ENCODE measurements at regions not wholly inside any gene's neighbourhood (a gene's known extent, or its start where the extent isn't known, plus 50 kb on each side); places are given as distances from the start of the nearest gene placed in this dataset.

DNA sequence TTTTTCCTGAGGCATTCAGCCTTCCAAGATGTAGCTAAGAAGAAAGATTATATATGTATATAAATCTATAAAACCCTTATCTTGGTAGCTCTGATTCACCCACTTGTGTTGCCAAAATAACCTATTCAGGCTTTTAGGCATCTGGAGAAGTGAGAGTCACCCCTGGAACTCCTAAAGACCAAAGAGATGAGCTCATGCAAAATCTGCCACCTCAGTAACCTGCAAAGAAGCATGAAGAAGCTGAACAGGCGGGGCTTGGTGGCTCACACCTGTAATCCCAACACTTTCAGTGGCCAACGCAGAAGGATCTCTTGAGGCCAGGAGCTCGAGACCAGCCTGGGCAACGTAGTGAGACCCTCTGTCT is 393.7 kb downstream of the FOXO1 start:
- no peak overlapping the region for H3K4me3 ChIP-seq (ENCODE audit: low read depth, low read length)

DNA sequence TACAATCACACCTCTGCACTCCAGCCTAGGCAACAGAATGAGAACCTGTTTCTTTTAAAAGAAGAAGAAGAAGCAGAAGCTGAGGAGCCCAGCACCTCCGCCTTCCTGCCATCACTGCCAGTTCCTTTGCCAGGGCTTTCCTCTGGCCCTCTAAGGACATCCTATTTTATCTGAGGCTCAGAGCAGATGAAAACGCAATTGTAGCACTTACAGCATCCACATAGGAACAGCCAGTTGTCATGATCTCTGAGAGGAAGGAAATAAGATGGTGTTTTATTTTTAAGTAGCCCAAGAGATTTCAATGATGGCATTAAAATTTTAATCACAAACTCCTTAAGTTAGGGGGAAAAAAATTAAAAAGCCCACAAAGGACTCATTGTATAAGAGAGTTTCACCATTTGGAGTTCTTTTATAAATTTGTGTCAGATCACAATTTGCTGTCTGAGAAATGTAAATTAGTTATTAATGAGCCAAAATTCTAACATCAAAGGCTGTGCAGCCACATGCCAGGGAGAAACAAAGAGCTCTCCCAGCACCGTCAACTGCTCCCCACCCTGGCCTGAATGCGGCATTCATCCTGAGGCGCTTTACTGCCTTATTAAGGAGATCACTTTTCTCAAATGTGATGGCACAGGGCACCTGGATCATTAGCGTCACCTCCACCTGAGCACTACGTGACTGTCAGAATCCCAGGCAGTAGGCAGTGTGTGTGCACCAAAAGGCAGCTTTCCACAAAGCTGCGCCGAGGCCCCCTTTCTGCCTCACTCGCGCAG is 393.0 kb downstream of the FOXO1 start:
- no peak overlapping the region for H3K4me3 ChIP-seq (ENCODE audit: low read depth, low read length)

DNA sequence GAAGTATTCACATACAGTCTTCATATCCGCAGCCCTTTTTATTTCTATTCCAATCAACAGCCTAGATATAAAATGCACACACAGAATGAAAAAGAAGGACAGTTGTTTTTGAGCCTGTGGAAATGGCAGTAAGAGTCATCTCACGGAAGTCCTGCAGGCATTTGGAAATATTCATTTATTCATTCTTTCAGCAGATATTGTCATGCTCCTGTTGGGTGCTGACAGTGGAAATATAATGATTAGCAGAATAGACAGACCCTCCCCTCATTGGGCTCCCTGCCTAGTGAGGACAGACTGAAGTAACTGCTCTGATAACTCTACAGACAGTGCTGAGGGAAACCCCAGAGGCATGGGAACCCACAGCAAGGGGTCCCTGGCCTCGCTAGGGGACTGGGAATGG is 392.3 kb downstream of the FOXO1 start:
- H3K4me3 ChIP-seq (ENCODE audit: low read depth, low read length), result no peak overlapping the region

DNA sequence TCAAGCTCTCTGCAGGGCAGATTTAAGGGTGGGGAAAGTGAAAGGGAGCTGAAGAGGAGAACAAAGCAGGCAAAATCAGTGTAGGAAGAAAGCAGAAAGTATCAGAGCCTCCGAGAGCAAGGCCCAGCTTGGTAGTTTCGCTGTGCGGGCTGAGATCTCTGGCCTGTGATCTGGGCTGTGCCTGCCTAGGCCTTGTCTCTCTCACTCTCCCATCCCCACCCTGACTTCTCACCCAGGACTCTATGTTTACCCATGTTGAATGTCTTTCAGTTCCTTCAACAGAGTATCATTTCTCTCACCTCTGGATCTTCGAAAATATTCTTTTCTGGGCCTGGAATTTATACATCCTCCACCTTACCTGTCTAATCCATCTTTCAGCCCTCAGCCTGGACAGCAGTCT is 391.3 kb downstream of the FOXO1 start:
- no peak overlapping the region for H3K4me3 ChIP-seq (ENCODE audit: low read depth, low read length)

DNA sequence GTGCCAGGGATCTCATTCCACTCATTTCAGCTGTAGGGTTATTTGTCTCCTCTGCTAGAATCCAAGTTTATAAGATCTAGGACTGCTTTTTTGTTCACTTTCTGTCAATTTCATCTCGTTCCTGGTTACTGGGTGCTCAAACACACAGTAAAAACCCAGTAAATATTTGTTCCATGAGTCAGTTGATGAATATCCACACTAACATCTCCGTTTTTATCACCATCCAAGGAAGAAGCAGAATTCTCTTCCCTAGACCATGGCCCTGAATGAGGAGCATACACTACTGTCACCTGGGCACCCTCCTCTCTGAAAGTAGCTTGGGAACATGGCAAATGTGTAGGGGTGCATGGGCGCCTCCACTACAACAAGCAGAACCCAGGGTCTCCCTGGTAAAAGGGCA is 390.8 kb downstream of the FOXO1 start:
- no peak overlapping the region for H3K4me3 ChIP-seq (ENCODE audit: low read depth, low read length)

DNA sequence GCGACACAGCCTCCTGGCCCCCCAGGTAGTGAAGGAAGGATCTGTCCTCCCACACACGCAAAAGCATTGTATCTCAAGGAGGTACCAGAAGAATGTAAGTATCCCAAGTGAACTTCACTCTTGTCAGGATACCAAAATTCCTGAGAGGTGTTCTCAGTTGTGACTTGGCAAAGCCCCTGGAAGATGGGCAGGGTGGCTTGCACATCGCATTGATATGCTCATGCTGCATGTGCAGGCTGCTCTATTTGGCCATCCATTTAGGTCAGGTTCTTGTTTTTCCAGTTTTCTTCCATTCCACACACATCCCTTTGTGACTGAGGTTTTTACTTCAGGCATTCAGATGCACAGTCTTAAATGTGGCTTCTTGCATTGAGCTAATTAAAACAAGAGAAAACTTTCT is 382.8 kb downstream of the FOXO1 start:
- no peak overlapping the region for H3K4me3 ChIP-seq (ENCODE audit: low read depth, low read length)

DNA sequence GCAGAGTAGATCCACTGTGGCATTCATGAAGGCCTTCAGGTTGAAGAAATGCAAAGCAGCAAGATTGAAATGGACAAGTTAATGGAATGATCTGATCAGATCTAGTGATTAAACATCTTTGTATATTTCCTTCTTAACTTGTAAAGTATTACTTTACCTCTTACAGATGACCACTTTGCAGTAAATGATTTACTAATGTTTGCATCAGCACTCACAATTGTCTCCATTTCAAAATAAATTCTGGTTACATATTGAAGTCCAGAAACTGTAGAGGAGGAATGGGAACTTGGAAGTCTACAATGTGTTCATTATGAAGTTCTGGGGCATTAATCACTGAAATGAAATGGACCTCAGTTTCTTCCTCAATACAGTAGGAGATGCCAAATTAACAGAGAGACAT is 380.8 kb downstream of the FOXO1 start:
- H3K4me3 ChIP-seq (ENCODE audit: low read depth, low read length), result no peak overlapping the region

DNA sequence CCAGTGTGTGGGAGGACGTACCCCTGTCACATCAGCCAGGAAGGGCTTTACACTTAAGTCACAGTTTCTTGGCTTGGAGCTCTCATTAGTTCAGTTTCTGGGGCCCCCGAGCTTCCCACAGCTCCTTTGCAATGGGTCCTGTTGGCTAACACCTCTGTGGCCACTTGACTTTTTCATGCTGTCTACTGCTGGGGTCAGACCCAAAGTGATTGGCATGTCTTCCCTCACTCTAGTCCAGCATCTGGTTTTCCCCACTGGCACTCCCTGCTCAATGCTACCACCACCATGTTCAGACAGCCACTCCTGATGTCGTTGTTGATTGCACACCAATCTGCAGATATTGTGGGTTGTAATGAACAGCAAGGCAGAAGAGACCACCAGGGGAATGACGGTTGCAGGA is 379.0 kb downstream of the FOXO1 start:
- H3K4me3 ChIP-seq (ENCODE audit: low read depth, low read length), result no peak overlapping the region

DNA sequence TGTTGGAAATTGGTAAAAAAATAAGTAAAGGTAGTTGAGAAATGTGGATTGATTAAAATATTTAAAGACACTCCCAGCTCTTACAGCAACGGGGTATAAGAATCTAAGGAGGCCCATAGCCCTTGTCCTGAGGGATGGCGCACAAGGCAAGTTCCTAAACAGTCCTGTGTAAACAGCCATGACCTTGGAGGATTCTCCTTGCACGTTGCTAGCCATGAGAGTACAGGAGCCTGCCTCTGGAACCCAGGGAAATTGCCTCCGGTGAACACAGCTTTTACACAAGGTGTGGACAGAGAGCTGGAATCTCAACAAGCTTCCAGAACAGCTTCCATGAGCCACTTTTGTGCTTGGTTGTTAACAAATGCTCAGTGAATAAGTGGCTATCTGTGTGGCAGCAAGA is 378.2 kb downstream of the FOXO1 start:
- no peak overlapping the region for H3K4me3 ChIP-seq (ENCODE audit: low read depth, low read length)

DNA sequence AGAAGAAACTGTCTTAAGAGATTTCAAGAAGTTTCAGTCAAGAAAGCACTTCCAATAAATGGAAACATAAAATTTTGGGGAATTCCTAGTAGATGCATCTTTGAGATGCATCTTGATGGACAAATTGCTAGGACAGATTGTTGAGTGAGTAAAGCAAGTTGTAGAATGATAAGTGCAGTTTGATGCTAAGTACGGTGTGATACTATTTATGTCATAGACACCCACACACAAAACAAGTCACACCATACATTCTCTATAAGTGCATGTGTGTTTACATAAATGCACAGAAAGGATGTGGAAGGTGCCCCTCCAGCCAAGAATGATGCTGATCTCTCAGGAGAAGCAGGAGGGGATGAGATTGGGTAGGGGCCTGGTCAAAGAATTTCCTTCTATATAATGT is 375.7 kb downstream of the FOXO1 start:
- H3K4me3 ChIP-seq (ENCODE audit: low read depth, low read length), result no peak overlapping the region

DNA sequence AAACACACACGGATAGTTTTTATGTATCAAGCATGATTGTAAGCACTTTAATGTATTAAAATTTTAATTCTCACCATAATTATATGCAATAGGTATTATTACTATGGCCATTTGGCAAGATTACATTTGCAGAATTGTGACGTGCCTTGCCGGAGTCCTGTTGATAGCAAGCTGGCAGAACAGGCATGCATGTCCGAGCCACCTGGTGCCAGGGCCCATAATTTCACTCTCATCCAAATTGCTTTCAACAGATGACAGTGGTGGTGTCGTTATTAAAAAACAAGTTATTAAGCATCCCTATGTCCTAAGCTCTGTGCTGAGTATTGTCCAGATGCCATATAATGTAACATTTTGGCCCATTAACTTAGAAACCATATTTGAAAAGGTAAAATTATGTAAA is 374.3 kb downstream of the FOXO1 start:
- no peak overlapping the region for H3K4me3 ChIP-seq (ENCODE audit: low read depth, low read length)

DNA sequence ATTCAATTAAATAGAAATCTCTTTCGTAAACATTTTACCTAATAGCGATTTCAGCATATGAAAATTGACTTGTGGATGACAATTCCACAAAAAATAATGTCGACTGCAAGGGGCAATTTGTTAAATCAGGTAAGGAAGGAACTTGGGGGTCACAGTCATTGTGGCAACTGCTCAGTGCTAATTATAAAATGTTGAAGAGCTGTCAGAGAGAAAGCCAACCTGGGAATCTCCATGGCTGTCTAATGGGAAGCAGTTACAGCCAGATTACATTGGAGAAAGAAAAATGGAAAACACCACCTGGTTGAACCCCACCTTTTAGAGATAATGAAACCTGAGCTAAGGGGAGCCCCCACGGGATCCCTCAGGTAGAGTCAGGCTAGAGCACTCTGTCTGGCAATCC is 373.9 kb downstream of the FOXO1 start:
- H3K4me3 ChIP-seq (ENCODE audit: low read depth, low read length), result no peak overlapping the region

DNA sequence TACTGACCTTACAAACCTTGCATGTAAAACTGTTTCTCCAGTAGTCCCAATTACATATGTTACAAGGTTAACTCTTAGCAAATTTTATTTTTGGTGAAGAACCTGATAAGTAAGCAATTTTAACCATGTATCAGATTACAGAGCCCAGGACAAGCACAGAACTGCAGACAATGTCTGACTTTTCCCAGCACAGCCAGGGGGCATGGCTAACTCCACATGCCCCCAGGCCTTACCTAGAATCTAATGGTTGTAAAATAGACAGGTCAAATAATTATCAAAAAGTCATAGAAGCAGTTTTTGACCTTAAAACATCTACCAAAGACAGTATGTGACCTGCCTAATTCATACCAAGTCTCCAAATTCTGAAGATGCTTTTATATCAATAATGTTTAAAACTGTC is 364.1 kb downstream of the FOXO1 start:
- no peak overlapping the region for H3K4me3 ChIP-seq (ENCODE audit: low read depth, low read length)

DNA sequence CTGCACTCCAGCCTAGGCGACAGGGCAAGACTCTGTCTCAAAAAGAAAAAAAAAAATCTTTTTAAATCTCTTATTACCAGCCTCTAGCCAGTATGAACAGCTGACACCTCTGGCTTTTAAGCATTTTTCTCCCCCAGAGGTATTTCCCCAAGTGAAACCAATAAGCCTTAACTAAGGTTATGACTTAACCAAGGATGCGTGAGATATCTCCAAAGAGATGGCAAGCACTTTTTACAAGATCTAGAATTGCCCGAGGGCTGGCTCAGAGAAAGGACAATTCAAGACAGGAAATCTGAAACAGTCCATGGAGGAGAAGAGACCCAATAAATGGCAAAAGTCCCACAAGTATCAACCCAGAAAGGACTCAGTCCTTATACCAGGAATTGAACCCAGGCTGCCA is 362.1 kb downstream of the FOXO1 start:
- no peak overlapping the region for H3K4me3 ChIP-seq (ENCODE audit: low read depth, low read length)

DNA sequence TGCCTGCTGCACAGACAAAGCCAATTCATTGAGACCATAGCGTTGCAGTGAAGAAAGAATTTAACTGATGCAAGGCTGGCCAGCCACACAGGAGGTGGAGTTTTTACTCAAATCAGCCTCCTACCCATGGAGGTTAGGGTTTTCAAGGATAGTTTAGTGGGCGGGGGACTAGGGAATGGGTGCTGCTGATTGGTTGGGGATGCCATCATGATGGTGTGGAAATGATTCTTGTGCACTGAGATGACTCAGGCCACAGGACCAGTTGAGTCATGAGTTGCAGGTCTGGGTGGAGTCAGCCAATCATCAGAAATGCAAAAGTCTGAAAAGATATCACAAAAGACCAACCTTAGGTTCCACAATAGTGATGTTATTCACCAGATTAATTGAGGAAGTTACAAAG is 359.6 kb downstream of the FOXO1 start:
- H3K4me3 ChIP-seq (ENCODE audit: low read depth, low read length), result no peak overlapping the region

DNA sequence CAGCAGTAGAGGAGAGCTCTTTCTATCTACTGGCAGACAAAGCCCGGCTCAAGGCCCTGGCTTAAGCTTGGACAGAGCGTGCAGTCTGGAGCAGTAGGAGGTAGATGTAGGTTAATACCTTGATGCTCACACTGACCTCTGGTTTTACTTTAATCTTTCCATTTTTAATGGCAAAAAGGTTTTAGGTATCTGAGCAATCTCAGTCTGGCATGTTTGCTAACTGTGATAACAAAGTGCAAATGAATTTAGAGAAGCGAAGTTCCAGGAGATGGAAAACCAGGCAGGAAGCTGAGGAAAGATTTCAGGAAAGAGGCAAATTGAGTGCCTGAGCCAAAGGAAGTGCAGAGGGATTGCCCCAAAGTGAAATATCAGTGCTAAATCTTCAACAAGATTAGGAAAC is 356.6 kb downstream of the FOXO1 start:
- no peak overlapping the region for H3K4me3 ChIP-seq (ENCODE audit: low read depth, low read length)

DNA sequence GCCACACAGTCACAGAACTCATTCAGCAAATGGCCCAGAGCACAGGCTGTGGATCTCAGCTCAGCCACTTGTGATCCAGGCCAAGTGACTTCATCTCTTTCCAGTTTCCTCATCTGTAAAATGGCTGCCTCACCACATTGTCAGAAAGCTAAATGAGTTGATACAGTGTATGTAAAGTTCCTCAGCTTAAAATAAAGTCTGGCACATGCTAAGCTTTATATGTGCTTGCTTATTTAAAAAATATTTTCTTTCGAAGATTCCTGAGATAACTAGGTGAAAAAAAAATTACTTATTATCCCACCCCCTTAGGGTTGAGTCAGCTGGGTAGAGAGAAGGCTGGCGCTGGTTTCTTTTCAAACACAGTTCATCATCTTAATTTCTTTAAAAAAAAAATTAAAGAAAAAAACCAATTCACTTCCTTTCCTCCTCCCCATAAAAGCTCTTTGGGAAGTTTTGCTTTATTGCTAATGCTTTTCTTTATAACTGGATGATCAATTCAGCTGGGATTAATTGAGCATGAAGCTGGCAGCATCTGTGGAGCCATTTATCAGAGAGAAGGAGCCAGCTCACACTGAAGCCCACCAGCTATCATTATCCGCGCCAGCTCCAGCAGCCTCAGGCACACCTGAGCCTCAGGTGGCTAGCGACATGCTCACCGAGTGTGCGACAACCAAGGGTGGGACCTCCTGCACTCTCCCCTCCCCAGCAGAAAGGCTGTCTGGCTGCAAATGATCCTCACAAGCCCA is 354.9 kb downstream of the FOXO1 start:
- no peak overlapping the region for H3K4me3 ChIP-seq (ENCODE audit: low read depth, low read length)

DNA sequence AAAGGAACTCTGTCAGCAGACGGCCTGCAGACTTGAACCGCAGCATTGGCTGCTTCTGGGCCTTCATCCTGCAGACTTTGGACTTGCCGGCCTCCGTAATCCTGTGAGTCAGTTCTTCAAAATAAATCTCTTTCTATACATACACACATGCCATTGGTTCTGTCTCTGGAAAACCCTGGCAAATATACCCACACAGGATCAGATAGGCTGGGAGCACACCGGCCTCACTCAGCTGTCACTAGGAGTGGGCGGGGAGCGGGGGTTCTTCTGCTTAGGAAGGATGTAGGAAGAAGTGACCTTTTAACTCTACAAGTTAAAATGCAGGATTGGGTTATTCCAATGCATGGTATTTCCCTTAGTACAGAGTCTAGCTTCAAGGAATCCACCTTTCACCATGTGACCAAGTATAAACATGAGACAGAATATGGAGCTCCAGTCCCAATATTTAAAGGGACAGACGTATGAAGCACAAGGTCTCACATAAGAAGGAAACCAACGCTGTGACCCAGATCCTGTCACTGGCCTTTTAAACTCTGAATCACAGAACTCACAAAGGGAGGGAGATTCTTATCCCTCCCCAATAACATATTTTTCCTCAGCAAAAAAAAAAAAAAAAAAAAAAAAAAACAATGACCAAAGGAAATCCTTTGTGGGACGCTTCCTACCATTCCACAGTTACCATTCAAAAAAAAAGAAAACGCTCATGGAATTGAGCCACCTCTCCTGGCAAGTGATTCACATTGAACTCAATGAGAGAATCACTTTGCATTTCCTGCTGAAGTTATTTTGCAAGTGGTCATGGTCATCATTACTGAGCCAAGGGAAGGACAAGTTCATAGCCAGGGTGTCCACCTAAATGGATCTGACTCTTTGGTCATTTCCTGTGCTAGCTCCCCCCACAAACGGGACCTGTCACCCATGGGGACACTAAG is 352.9 kb downstream of the FOXO1 start:
- H3K4me3 ChIP-seq (ENCODE audit: low read depth, low read length), result no peak overlapping the region

DNA sequence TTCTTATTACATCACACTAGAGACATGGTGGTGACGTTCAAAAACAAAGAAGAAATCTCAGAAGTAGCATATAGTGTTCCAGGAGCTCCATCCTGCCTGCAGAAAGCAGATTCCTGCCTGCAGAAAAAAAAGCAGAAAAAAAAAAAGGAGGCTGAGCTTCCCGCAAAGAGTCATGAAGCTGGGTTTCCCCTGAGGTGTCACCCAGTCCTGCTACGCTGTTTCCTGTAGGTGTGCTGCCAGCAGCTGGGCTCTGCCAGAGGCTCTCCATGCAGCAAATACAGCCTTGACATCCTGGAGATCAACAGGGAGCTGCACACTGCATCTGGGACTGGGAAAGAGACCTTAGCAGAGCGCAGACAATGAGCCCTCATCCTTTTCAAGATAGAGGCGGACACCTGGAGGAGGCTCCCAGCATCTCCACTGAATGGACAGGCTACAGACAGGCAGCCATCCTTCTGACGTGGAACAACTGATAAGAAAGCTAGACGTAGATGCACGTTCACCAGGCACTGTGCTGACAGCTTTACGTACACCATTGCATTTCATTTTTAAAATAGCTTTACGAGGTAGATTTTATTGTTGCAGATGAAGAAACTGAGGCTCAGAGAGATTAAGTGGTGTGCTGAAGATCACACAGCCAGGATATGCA is 350.9 kb downstream of the FOXO1 start:
- no peak overlapping the region for H3K4me3 ChIP-seq (ENCODE audit: low read depth, low read length)

DNA sequence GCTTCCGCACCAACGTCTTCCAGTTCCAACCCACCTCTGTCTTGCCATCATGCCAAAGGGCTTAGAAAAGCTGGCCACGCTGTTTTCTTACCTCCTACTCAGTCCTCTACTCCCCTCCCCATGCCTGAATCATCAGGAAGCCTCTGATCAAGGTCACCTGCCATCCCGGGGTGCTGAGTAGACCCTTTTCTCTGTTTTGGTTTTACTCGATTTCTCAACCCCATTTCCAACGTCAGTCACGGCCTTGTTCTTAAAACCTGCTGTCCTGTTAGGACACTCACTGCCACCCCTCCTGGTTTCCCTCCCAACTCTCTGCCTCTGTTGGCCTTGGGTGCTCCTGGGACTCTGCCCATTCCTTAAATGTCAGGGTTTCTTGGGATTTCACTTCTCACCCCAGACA is 350.1 kb downstream of the FOXO1 start:
- no peak overlapping the region for H3K4me3 ChIP-seq (ENCODE audit: low read depth, low read length)

DNA sequence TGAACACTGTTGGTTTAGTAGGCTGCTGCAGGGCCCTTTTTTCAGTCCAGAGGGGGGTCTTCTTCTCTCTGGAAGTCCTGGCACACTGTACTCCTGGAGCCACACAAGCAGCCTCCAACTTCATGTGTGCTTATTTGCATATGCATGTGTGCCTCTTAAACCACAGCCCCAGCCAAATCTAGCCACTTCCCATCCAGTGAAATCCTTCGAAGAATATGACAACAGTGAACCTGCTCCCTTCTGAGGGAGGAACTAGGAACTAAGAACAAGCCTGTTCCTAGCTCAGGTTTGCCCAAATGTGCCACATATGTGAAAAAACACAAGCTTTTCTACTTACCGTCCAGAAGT is 348.5 kb downstream of the FOXO1 start:
- no peak overlapping the region for H3K4me3 ChIP-seq (ENCODE audit: low read depth, low read length)

Measured in iPS-11a (cell line).